T follicular helper cell (primary cell): ENCODE measurements at regions not wholly inside any gene's neighbourhood (a gene's known extent, or its start where the extent isn't known, plus 50 kb on each side); places are given as distances from the start of the nearest gene placed in this dataset.

Experiments
- DNase-seq: peaks from one replicate; pipeline ENCODE4 v3.0.0-alpha.2; 2020; ENCODE audit warnings: low read depth

DNA sequence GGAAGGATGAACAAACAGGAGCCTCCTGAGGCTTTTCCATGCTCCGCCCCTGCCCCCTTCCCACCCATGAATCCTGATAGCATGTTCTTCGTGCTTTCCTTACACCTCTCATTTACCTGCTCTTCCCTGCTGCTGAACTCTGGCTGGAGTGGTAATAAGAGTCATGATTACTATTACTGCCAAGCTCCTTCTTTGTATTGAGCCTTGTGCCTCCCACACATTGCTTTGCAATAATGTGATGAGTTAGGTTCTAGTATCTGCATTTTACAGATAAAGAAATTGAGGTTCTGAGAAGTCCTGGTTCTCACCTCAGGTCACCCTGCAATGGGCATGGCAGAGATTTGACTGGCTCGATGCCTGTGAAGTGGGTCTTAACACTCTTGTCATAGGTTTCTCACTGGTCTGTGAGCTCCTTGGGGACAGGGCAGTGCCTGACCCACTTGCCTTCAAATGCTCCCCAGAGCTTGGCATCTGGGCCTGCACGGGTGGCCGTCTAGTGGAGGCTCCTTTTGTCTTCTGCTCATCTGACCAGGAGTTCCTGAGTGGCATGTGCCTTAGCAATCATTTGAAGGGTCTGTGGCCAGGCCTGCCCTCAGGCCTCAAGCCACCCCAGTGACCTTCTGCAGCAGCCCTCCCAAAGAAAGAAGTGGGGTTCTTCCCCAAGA lies 309.2 kb upstream of the ZMIZ1 start:
- no peak for DNase-seq

DNA sequence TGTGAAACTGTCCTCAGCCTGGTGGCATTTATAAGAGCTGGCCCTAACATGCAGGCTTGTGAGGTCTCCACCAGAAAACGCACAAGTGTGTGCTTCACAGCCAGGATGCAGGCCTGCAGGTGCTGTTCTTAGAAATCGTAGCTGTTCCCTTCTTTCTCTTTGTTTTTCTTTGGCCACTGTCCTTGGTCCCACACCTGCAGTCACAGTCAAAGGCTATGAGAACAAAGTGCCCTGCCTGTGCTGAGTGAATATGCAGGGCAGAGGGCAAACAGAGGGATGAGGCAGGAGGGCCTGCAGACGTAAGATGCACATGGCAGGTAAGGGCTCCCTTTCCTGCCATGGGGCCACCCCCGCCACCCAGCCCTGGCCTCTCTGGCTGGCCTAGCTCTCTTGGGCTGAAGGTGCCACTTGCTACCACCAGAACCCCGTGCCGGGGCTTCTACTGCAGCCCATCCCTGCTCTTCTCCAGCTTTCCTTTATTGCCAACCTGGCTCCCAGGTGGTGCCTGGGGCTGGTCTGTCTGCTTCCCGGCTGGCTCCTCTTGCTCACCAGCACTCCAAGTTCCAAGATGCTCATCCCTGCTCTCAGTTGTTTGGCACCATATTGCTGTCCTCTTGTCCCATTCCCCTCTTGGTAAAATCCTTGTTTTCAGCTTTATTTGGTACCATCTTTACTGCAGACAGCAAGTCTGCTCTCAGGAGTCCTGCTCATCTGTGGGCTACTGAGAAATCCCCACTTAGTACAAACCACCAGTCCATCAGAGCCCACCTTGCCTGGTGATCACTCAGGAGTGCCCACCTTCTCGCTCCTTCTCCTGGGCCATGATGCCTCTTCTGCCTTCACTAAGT lies 308.1 kb upstream of the ZMIZ1 start:
- no peak for DNase-seq

- no peak for DNase-seq
These were observed 307.4 kb upstream of the ZMIZ1 start for GRCh38 chr10:78761311-78761781.

DNA sequence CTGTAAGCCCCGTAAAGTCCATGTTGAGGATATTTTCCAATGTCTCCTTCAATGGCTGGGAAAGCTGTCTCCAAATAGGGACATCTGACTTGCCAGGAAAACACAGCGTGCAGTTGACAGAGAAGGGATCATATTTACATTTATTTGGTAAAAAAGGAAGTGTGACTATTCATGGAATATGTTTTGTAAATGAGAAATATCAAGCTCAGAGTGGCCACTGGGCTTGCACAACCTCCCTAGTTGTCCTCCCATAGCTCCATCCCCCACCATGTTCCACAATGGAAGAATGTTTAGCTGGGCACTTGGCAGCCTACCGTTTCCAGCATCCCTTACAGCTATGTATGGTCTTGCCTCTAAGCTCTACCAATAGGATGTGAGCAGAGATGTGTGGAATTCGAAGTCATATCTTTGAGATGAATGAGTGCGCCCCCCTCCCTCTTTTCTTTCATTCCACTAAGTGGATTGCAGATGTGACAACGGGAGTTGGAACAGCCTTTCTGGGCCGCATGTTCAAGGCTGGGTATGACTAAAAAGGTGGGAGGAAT lies 306.6 kb upstream of the ZMIZ1 start:
- no peak for DNase-seq

DNA sequence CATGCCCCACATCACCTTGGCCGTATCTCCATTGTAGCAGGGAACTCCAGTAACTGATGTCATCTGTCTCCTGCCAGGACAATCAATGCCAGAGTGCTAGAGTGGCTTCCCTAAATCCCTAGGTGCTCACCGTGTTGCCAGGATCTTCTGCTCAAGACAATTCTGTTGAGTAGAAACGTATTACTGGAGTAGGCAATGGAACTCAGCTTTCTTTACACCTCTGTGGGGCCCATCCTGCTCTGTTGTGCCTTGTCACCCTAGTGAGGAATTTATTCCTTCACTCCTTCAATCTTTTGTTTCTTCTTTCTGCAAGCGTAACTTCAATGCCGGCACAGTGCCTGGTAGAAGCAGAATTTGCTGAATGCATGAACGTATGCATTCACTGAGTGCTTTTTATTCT lies 305.5 kb upstream of the ZMIZ1 start:
- DNase-seq = no peak

DNA sequence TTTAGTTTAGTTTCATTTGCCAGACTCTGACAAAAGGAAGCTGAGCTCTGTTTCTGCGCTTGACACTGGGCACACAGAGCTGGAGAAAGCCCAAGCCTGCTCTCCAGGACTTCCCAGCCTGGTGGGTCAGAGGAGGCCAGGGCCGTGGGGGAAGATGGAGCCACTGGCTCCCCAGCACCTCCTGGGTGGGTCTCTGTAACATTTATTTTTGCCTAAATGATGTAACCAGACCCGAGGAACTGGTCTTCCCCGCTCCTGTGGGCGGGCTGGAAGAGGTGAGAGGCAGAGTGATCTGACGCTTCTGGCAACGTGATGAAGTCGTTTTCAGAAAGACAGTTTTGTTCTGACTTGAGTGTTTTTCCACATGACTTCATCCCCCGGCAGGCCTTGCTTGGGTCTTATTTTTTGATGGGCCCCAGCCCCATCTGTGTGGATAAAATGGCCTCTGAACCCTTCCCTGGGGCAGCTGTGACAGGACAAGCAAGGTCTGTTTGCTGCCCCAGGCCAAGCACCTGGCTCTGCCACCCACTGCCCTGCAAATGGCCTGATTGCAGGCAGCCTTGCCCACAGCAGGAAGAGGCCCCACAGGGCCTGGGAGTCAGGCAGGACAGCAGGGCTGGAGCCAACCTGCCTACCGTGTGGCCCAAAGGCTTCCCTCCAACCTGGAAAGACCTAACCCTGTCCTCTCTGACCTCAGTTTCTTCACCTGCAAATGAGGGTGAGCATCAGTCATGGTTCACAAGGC lies 304.9 kb upstream of the ZMIZ1 start:
- no peak for DNase-seq

DNA sequence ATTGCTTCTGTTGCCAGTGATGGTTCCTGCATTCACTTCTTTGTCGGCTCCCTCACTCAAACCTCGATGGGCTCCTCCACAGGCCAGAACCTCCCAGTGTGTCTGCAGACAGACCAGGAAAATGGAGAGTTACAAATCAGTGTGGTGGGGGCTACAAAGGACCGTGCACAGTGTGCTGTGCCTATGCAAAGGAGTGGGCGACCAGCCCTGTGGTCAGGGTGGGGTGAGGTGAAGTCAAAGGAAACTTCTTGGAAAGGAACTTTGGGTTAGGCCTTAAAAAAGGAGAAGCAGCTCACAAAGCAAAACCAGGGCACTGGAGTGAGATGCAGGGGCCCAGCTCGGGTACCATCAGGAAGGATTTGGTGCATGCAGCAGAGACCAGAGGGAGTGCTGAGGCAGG lies 304.3 kb upstream of the ZMIZ1 start:
- DNase-seq = no peak

DNA sequence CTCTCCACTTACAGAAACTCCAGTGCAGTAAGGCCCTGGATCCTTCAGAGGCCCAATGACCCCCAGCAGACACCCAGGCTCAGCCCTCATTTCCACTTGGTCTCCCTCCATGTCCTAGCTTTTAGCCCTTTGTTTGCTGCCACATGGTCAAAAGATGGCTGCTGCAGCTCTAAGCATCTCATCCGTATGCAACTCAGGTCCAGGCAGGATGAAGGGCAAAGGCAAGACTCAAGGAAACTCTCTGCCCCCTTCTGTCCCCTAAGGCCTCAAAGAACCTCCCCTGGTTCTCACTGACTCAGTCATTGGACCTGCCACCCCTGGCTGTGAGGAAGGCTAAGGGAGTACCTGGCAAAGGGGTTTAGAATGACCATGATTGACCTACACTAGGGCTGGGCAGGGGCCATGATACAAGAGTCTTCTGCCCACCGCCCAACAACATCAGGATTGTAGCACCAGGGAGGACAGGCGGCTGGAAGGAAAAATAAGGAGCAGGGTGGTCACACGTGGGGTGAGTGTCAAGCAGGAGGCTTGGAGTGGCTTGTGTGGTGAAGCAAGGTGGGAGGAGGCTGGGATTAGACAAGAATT lies 303.8 kb upstream of the ZMIZ1 start:
- DNase-seq = no peak

- no peak for DNase-seq
These were observed 302.9 kb upstream of the ZMIZ1 start for GRCh38 chr10:78765726-78766335.

GRCh38 chr10:78766603-78767002 lies 302.2 kb upstream of the ZMIZ1 start:
- DNase-seq = no peak

DNA sequence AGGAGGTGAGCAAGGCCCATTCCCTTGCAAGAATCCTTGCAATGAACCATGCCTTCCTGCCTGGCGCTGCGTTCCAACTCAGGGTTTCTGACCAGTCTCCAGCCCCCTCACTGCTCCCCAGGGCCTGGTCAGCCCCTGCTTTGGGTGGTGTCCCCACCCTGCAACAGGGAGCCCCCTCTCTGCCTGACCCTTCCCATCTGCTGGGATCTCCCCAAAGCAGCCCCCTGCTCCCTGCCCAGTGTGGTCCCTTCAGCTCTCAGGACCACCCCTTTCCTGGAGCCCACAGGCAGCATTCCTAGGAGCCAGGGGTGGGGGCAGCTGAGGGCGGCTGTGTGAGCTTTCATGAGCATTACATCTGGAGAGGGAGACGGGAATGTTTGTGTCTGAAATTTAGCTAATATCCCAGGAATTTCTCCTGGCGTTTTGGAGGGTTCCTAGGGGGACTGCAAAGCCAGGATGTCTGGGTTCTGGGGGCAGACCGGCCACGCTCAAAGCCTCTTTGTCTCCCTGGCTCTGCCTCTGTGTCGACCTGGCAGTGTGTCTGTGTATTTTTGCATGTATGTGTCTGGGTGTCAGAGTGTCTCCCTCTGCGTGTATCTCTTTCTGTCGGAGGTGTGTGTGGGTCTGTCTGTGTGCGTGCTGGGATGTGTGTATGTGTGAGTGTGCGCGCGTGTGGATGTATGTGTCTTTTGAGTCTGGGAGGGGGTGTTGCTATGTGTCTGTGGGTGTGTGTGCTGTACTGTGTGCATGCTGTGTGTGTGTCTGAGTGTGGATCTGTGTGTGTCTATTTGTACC lies 300.5 kb upstream of the ZMIZ1 start:
- no peak for DNase-seq

- no peak for DNase-seq
These were observed 299.9 kb upstream of the ZMIZ1 start for GRCh38 chr10:78768876-78769275.

GRCh38 chr10:78769526-78769925 lies 299.2 kb upstream of the ZMIZ1 start:
- no peak for DNase-seq

- DNase-seq = no peak
These were observed 298.3 kb upstream of the ZMIZ1 start for GRCh38 chr10:78770167-78771090.

DNA sequence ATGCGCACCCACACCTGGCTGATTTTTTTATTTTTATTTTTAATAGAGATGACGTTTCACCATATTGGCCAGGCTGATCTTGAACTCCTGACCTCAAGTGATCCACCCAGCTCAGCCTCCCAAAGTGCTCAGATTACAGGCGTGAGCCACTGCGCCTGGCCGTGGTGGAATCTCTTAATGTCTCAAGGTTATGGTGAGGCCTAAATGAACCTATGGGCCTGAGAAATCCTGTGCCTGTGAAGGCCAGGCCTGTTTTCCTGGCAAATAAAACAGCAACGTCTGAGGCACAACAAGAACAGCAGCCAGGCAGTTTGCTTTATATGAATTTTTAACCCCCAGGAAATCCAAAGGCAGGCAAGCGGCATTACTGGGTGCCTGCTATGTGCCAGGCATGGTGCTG lies 297.5 kb upstream of the ZMIZ1 start:
- DNase-seq = no peak

DNA sequence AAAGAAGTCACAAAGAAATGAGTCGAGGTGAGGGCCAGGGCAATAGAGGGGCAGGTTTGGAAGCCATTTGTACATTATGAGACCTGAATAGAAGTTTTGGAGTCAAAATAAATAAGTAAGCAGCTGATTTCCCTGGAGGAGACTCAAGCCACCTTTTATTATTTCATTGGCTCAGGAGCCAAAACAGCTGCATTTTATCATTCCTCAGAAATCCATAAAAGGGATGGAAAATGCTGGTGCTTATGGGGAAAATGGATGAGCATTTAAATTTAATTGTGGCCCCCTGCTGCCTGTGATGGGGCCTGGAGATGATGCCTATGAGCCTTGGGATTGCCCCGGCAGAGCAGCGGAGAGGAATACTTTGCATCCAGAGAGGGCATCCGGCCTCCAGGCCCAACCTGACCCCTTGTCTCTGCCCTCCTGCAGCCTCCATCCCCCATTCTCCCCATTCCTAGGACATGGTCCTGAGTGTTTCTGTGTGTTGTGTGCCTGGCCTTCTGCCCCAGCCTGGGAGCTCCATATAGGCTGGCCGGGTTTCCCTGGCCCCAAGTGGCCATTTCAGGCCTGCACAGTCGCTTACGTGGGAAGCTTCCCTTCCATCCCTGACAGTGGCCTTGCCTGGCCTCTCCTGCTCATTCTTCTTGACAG lies 296.8 kb upstream of the ZMIZ1 start:
- no peak for DNase-seq

- no peak for DNase-seq
These were observed 296.3 kb upstream of the ZMIZ1 start for GRCh38 chr10:78772486-78772885.

GRCh38 chr10:78772986-78773530 lies 295.7 kb upstream of the ZMIZ1 start:
- no peak for DNase-seq

DNA sequence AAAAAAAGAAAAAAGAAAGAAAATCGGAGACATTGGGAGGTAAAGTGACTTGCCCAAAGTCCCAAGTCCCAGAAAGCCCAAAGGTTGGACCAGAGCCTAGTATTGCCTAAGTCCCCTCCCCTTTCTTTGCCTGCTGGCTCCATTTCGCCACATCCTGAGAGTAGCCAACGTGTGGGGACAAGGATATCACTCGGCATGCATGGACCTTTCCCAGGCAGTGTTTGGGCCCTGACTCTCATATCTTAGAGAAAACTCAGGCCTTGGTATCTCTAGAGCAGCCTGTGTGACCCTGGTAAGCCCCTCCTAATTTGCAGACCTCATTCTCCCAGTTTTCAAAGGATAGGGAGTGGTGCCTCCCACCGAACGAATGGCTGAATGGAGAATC lies 294.2 kb upstream of the ZMIZ1 start:
- no peak for DNase-seq
